GM23338 (cell line): ENCODE measurements at regions not wholly inside any gene's neighbourhood (a gene's known extent, or its start where the extent isn't known, plus 50 kb on each side); places are given as distances from the start of the nearest gene placed in this dataset.

Source experiments
- CTCF ChIP-seq, 2 experiments: fragments of 200-600 bp in 1 of 2; sonication (generic) in 1 of 2; conservative IDR thresholded peaks; 2 replicates each; pipeline versions ENCODE4 v1.5.1 to v1.6.1; 2016 to 2017; ENCODE audit warnings: antibody characterized with exemption in 2 of 2, low read depth in 2 of 2, mild to moderate bottlenecking in 2 of 2, moderate library complexity in 1 of 2
- ETS1 ChIP-seq: IDR thresholded peaks from 2 replicates; pipeline ENCODE4 v1.6.1; 2016; ENCODE audit warnings: antibody characterized with exemption
- EZH2 ChIP-seq: fragments of 200-600 bp; sonication (generic); IDR thresholded peaks from one replicate; pipeline ENCODE4 v1.8.0; 2017; ENCODE audit warnings: antibody characterized with exemption, mild to moderate bottlenecking, low read depth; ENCODE audit not compliant: unreplicated experiment
- EZH2phosphoT487 ChIP-seq: fragments of 200-600 bp; sonication (generic); IDR thresholded peaks from one replicate; pipeline ENCODE4 v1.8.1; 2018; ENCODE audit warnings: antibody characterized with exemption; ENCODE audit not compliant: unreplicated experiment
- POLR2AphosphoS5 ChIP-seq: IDR thresholded peaks from 2 replicates; pipeline ENCODE4 v1.6.1; 2016; ENCODE audit warnings: antibody characterized with exemption, low read depth
- REST ChIP-seq: IDR thresholded peaks from one replicate; pipeline ENCODE4 v1.6.1; 2018; ENCODE audit warnings: antibody characterized with exemption; ENCODE audit not compliant: unreplicated experiment

- TF ChIP-seq CTCF (conservative IDR thresholded peaks at IDR 0.05; ENCODE audit: low read depth in 2 of 2) (no peak), ETS1 (no peak), EZH2phosphoT487 (no peak), EZH2 (no peak), REST (no peak), POLR2AphosphoS5 (no peak)
Measured at GRCh38 chr5:103336941-103337340, 78.4 kb downstream of the MACIR start.
